ENCODE measurements at regions not wholly inside any gene's neighbourhood (a gene's known extent, or its start where the extent isn't known, plus 50 kb on each side); places are given as distances from the start of the nearest gene placed in this dataset.
"Not testable (repeated sequence)": the region's sequence is repeated elsewhere in the genome, so short reads cannot be mapped to it uniquely, and the experiment has no call there.

- Histone ChIP-seq H3K4me1 (ENCODE audit: insufficient read depth, low read length) (no peaks in the 10 kb centered on the region), H3K9me3 (ENCODE audit: low read depth, low read length) (no peaks in the 10 kb centered on the region), H3K4me3 (ENCODE audit: low read length) (no peak overlapping the region), H3K27me3 (ENCODE audit: insufficient read depth, low read length) (no peaks in the 10 kb centered on the region)
Observed at GRCh38 chr7:124655990-124656389, 109.6 kb downstream of the GPR37 start.

- no peak overlapping the region for H3K4me3 ChIP-seq (ENCODE audit: low read length)
- no peaks in the 10 kb centered on the region for H3K4me1 ChIP-seq (ENCODE audit: insufficient read depth, low read length)
- no peaks in the 10 kb centered on the region for H3K27me3 ChIP-seq (ENCODE audit: insufficient read depth, low read length)
- H3K9me3 ChIP-seq (ENCODE audit: low read depth, low read length), result no peaks in the 10 kb centered on the region
Observed at GRCh38 chr7:124652237-124652636, 113.4 kb downstream of the GPR37 start.

GRCh38 chr7:124651136-124651535, 114.5 kb downstream of the GPR37 start:
- Histone ChIP-seq H3K4me3 (ENCODE audit: low read length) (no peak overlapping the region), H3K27me3 (ENCODE audit: insufficient read depth, low read length) (no peaks in the 10 kb centered on the region), H3K4me1 (ENCODE audit: insufficient read depth, low read length) (no peaks in the 10 kb centered on the region), H3K9me3 (ENCODE audit: low read depth, low read length) (no peaks in the 10 kb centered on the region)

GRCh38 chr7:124649397-124650014, 116.1 kb downstream of the GPR37 start:
- Histone ChIP-seq H3K9me3 (ENCODE audit: low read depth, low read length) (no peaks in the 10 kb centered on the region), H3K4me1 (ENCODE audit: insufficient read depth, low read length) (no peaks in the 10 kb centered on the region), H3K4me3 (ENCODE audit: low read length) (no peak overlapping the region), H3K27me3 (ENCODE audit: insufficient read depth, low read length) (no peaks in the 10 kb centered on the region)

- H3K4me3 ChIP-seq (ENCODE audit: low read length), result no peak overlapping the region
- no peaks in the 10 kb centered on the region for H3K4me1 ChIP-seq (ENCODE audit: insufficient read depth, low read length)
- H3K27me3 ChIP-seq (ENCODE audit: insufficient read depth, low read length), result no peaks in the 10 kb centered on the region
- no peaks in the 10 kb centered on the region for H3K9me3 ChIP-seq (ENCODE audit: low read depth, low read length)
Observed at GRCh38 chr7:124647630-124648306, 117.8 kb downstream of the GPR37 start.

- Histone ChIP-seq H3K9me3 (ENCODE audit: low read depth, low read length) (no peaks in the 10 kb centered on the region), H3K27me3 (ENCODE audit: insufficient read depth, low read length) (no peaks in the 10 kb centered on the region), H3K4me3 (ENCODE audit: low read length) (no peak overlapping the region), H3K4me1 (ENCODE audit: insufficient read depth, low read length) (no peaks in the 10 kb centered on the region)
Observed at GRCh38 chr7:124645704-124646103, 119.9 kb downstream of the GPR37 start.

GRCh38 chr7:124643311-124643811, 122.2 kb downstream of the GPR37 start:
- Histone ChIP-seq H3K9me3 (ENCODE audit: low read depth, low read length) (no peaks in the 10 kb centered on the region), H3K4me1 (ENCODE audit: insufficient read depth, low read length) (no peaks in the 10 kb centered on the region), H3K27me3 (ENCODE audit: insufficient read depth, low read length) (no peaks in the 10 kb centered on the region), H3K4me3 (ENCODE audit: low read length) (no peak overlapping the region)

- Histone ChIP-seq H3K27me3 (ENCODE audit: insufficient read depth, low read length) (no peaks in the 10 kb centered on the region), H3K4me3 (ENCODE audit: low read length) (no peak overlapping the region), H3K4me1 (ENCODE audit: insufficient read depth, low read length) (no peaks in the 10 kb centered on the region), H3K9me3 (ENCODE audit: low read depth, low read length) (no peaks in the 10 kb centered on the region)
Observed at GRCh38 chr7:124635416-124635815, 130.2 kb downstream of the GPR37 start.

- no peaks in the 10 kb centered on the region for H3K27me3 ChIP-seq (ENCODE audit: insufficient read depth, low read length)
- H3K4me3 ChIP-seq (ENCODE audit: low read length), result no peak overlapping the region
- H3K9me3 ChIP-seq (ENCODE audit: low read depth, low read length), result no peaks in the 10 kb centered on the region
- H3K4me1 ChIP-seq (ENCODE audit: insufficient read depth, low read length), result no peaks in the 10 kb centered on the region
Observed at GRCh38 chr7:124633740-124634139, 131.9 kb downstream of the GPR37 start.

- Histone ChIP-seq H3K4me1 (ENCODE audit: insufficient read depth, low read length) (no peaks in the 10 kb centered on the region), H3K9me3 (ENCODE audit: low read depth, low read length) (no peaks in the 10 kb centered on the region), H3K4me3 (ENCODE audit: low read length) (no peak overlapping the region), H3K27me3 (ENCODE audit: insufficient read depth, low read length) (no peaks in the 10 kb centered on the region)
Observed at GRCh38 chr7:124630395-124630794, 135.2 kb downstream of the GPR37 start.

- H3K27me3 ChIP-seq (ENCODE audit: insufficient read depth, low read length), result no peaks in the 10 kb centered on the region
- no peak overlapping the region for H3K4me3 ChIP-seq (ENCODE audit: low read length)
- no peaks in the 10 kb centered on the region for H3K4me1 ChIP-seq (ENCODE audit: insufficient read depth, low read length)
- no peaks in the 10 kb centered on the region for H3K9me3 ChIP-seq (ENCODE audit: low read depth, low read length)
Observed at GRCh38 chr7:124618871-124619270, 146.7 kb downstream of the GPR37 start.

GRCh38 chr7:124618051-124618450, 147.5 kb downstream of the GPR37 start:
- not testable (repeated sequence) for H3K27me3 ChIP-seq (ENCODE audit: insufficient read depth, low read length); H3K9me3 ChIP-seq (ENCODE audit: low read depth, low read length); H3K4me1 ChIP-seq (ENCODE audit: insufficient read depth, low read length); H3K4me3 ChIP-seq (ENCODE audit: low read length)

GRCh38 chr7:124603066-124603465, 162.5 kb downstream of the GPR37 start:
- Histone ChIP-seq H3K4me1 (ENCODE audit: insufficient read depth, low read length) (no peaks in the 10 kb centered on the region), H3K9me3 (ENCODE audit: low read depth, low read length) (no peaks in the 10 kb centered on the region), H3K4me3 (ENCODE audit: low read length) (no peak overlapping the region), H3K27me3 (ENCODE audit: insufficient read depth, low read length) (no peaks in the 10 kb centered on the region)

- Histone ChIP-seq H3K4me3 (ENCODE audit: low read length) (no peak overlapping the region), H3K27me3 (ENCODE audit: insufficient read depth, low read length) (no peaks in the 10 kb centered on the region), H3K4me1 (ENCODE audit: insufficient read depth, low read length) (no peaks in the 10 kb centered on the region), H3K9me3 (ENCODE audit: low read depth, low read length) (no peaks in the 10 kb centered on the region)
Observed at GRCh38 chr7:124597509-124597908, 168.1 kb downstream of the GPR37 start.

- H3K9me3 ChIP-seq (ENCODE audit: low read depth, low read length), result no peaks in the 10 kb centered on the region
- no peak overlapping the region for H3K4me3 ChIP-seq (ENCODE audit: low read length)
- H3K27me3 ChIP-seq (ENCODE audit: insufficient read depth, low read length), result no peaks in the 10 kb centered on the region
- H3K4me1 ChIP-seq (ENCODE audit: insufficient read depth, low read length), result no peaks in the 10 kb centered on the region
Observed at GRCh38 chr7:124596881-124597280, 168.7 kb downstream of the GPR37 start.

- Histone ChIP-seq H3K4me3 (ENCODE audit: low read length) (no peak overlapping the region), H3K9me3 (ENCODE audit: low read depth, low read length) (no peaks in the 10 kb centered on the region), H3K27me3 (ENCODE audit: insufficient read depth, low read length) (no peaks in the 10 kb centered on the region), H3K4me1 (ENCODE audit: insufficient read depth, low read length) (no peaks in the 10 kb centered on the region)
Observed at GRCh38 chr7:124590814-124591213, 174.8 kb downstream of the GPR37 start.
